Vagina (tissue), 2 donors: ENCODE measurements at regions not wholly inside any gene's neighbourhood (a gene's known extent, or its start where the extent isn't known, plus 50 kb on each side); places are given as distances from the start of the nearest gene placed in this dataset.
"Not testable (repeated sequence)": the region's sequence is repeated elsewhere in the genome, so short reads cannot be mapped to it uniquely, and the experiment has no call there.

Source experiments
- DNase-seq, 2 donors: peaks; one replicate each; pipeline ENCODE4 v3.0.0-alpha.2; 2017; ENCODE audit errors: extremely low spot score in 2 of 2
- H3K27ac ChIP-seq: fragments of 200-600 bp; sonication (generic); one replicate; pipeline ENCODE4 v1.5.1; 2019
- H3K27me3 ChIP-seq: fragments of 200-600 bp; sonication (generic); one replicate; pipeline ENCODE4 v1.5.1; 2019
- H3K36me3 ChIP-seq, 2 donors: fragments of 200-600 bp; sonication (generic); one replicate each; pipeline ENCODE4 v1.5.1; 2017 to 2019
- H3K4me1 ChIP-seq: fragments of 200-600 bp; sonication (generic); one replicate; pipeline ENCODE4 v1.5.1; 2019
- H3K4me3 ChIP-seq, 2 donors: fragments of 200-600 bp; sonication (generic); 1 replicate in 1 of 2; 2 replicates in 1 of 2; pipeline ENCODE4 v1.5.1; 2016 to 2019
- H3K9me3 ChIP-seq: fragments of 200-600 bp; sonication (generic); one replicate; pipeline ENCODE4 v1.5.1; 2019
- POLR2A ChIP-seq, 2 donors: fragments of 450-650 bp; IDR thresholded peaks; one replicate each; pipeline ENCODE4 v1.6.1; 2017; ENCODE audit warnings: antibody characterized with exemption in 2 of 2, mild to moderate bottlenecking in 2 of 2, moderate library complexity in 2 of 2
- POLR2AphosphoS5 ChIP-seq, 2 donors: sonication (generic); formaldehyde crosslinking; IDR thresholded peaks; one replicate each; pipeline ENCODE4 v1.9.0; 2017; ENCODE audit warnings: antibody characterized with exemption in 2 of 2, mild to moderate bottlenecking in 2 of 2, low read depth in 1 of 2; ENCODE audit not compliant: insufficient read depth in 1 of 2
- intact Hi-C: fragments of 100-400 bp; cut with DNase I; formaldehyde crosslinking; loops from one replicate; pipeline ENCODE4 v1.15.1; 2023
- TF ChIP-seq, protein P1 (sequence below), 3 experiments: fragments of 450-650 bp in 2 of 3; fragments of 200-600 bp in 1 of 3; sonication (generic) in 1 of 3; IDR thresholded peaks; one replicate each; pipeline ENCODE4 v1.5.1; 2017 to 2019; ENCODE audit warnings: antibody characterized with exemption in 3 of 3, mild to moderate bottlenecking in 2 of 3, moderate library complexity in 2 of 3

DNA sequence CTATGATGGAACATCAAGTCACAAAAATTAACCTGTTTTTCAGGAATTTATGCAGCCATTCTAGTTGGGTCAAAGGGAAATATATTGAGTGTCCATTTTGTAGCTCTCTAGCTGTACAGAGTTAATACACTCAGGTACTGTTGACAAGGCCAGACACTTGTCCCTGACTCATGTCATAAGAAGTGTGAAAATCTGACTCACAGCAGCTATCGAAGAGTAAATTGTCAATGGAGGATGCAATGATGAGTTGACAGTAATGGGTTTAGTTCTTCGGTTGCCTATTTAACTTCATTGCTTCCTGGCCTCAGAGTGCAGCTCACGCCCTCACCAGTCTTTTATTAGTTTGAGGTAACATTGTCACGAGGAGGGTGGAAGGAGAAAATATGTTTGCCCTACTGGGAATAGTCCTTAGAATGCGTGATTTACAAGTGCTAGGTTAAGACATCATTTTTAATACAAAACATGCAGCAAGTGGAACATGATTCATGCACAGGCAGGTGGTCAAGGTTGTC is 255.1 kb downstream of the XPNPEP1 start:
- Histone ChIP-seq H3K9me3 (no peaks in the 10 kb centered on the region), H3K4me1 (no peaks in the 10 kb centered on the region), H3K27me3 (no peaks in the 10 kb centered on the region), H3K36me3 (no peaks in the 10 kb centered on the region), H3K27ac (no peak overlapping the region), H3K4me3 (no peak overlapping the region)
- intact Hi-C loops: no loop called here
- TF ChIP-seq POLR2AphosphoS5 (IDR thresholded peaks at IDR 0.05; ENCODE audit: insufficient read depth in 1 of 2, low read depth in 1 of 2): no peak
- TF ChIP-seq POLR2A (IDR thresholded peaks at IDR 0.05): no peak
- TF ChIP-seq, protein P1, sequence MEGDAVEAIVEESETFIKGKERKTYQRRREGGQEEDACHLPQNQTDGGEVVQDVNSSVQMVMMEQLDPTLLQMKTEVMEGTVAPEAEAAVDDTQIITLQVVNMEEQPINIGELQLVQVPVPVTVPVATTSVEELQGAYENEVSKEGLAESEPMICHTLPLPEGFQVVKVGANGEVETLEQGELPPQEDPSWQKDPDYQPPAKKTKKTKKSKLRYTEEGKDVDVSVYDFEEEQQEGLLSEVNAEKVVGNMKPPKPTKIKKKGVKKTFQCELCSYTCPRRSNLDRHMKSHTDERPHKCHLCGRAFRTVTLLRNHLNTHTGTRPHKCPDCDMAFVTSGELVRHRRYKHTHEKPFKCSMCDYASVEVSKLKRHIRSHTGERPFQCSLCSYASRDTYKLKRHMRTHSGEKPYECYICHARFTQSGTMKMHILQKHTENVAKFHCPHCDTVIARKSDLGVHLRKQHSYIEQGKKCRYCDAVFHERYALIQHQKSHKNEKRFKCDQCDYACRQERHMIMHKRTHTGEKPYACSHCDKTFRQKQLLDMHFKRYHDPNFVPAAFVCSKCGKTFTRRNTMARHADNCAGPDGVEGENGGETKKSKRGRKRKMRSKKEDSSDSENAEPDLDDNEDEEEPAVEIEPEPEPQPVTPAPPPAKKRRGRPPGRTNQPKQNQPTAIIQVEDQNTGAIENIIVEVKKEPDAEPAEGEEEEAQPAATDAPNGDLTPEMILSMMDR (IDR thresholded peaks at IDR 0.05): no peak
- no peak for DNase-seq

DNA sequence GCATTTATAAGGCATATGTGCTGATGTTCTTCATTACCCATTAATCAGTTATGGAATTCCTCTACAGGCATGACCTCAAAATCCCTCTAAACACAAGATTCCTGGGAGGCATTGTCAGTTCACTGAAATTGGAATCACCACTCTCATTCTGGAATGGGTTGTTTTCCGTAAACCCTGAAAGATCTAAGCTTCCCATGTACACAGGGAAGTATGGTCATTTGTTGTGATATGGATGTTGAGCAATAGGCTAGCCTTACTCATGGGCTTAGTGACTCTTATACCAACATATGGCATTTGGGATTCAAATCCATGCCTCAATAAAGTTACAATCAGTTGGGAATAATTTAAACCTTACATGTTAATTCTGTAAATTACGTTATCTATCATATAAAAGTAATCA is 258.0 kb downstream of the XPNPEP1 start:
- Histone ChIP-seq H3K9me3 (no peaks in the 10 kb centered on the region), H3K4me3 (no peak overlapping the region), H3K36me3 (no peaks in the 10 kb centered on the region), H3K27me3 (no peaks in the 10 kb centered on the region), H3K4me1 (no peaks in the 10 kb centered on the region), H3K27ac (no peak overlapping the region)
- intact Hi-C loops: no loop called here
- DNase-seq: no peak
- TF ChIP-seq POLR2AphosphoS5 (IDR thresholded peaks at IDR 0.05; ENCODE audit: insufficient read depth in 1 of 2, low read depth in 1 of 2) (no peak), POLR2A (IDR thresholded peaks at IDR 0.05) (no peak)
- TF ChIP-seq, protein P1 (IDR thresholded peaks at IDR 0.05): no peak

DNA sequence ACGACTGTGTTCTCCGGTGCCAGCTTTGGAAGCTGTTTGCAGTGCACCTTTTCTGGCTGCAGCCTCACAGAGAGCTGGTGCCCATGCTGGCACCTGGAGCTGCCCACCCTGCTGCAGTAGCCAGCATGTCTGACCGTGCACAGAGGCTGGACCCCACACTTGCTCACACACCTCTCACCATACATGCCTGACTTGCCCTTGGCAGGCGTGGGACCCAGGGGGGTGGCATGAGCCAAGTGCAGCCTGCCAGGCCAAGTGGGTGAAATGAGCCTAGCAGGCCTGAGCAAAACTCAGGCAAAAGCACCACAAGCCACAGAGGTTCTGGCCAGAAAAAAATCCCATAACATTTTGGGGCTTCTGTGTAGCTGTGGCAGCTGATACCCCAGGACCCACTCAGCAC is 258.8 kb downstream of the XPNPEP1 start:
- no peak overlapping the region for H3K4me3 ChIP-seq
- H3K4me1 ChIP-seq: no peaks in the 10 kb centered on the region
- no peaks in the 10 kb centered on the region for H3K27me3 ChIP-seq
- no peaks in the 10 kb centered on the region for H3K9me3 ChIP-seq
- no peak for DNase-seq
- no peaks in the 10 kb centered on the region for H3K36me3 ChIP-seq
- no peak overlapping the region for H3K27ac ChIP-seq
- intact Hi-C loops: no loop called here
- TF ChIP-seq, protein P1 (IDR thresholded peaks at IDR 0.05): no peak
- TF ChIP-seq POLR2A (IDR thresholded peaks at IDR 0.05) (no peak), POLR2AphosphoS5 (IDR thresholded peaks at IDR 0.05; ENCODE audit: insufficient read depth in 1 of 2, low read depth in 1 of 2) (no peak)

DNA sequence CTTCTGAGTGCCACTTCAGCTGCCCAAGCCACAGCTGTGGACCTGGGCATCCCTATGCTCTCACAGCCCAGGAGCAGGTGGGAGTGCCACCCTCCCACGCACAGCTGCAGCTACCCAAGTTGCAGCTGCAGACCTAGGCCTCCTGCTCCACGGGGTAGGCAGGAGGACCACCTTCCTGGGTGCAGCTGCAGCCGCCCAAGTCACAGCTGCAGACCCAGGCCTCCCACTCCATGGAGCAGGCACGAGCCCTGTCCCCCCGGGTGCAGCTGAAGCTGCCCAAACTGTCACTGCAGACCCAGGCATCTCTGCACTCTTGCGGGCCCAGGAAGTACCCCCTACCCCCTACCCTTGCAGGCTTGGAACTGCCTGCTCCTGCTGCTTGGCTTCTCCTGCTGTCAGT is 260.2 kb downstream of the XPNPEP1 start:
- Histone ChIP-seq H3K4me3 (no peak overlapping the region), H3K36me3 (no peaks in the 10 kb centered on the region), H3K27me3 (no peaks in the 10 kb centered on the region), H3K27ac (no peak overlapping the region), H3K9me3 (no peaks in the 10 kb centered on the region), H3K4me1 (no peaks in the 10 kb centered on the region)
- TF ChIP-seq, protein P1 (IDR thresholded peaks at IDR 0.05): no peak
- TF ChIP-seq POLR2AphosphoS5 (IDR thresholded peaks at IDR 0.05; ENCODE audit: insufficient read depth in 1 of 2, low read depth in 1 of 2) (no peak), POLR2A (IDR thresholded peaks at IDR 0.05) (no peak)
- DNase-seq: no peak
- intact Hi-C loops: no loop called here

DNA sequence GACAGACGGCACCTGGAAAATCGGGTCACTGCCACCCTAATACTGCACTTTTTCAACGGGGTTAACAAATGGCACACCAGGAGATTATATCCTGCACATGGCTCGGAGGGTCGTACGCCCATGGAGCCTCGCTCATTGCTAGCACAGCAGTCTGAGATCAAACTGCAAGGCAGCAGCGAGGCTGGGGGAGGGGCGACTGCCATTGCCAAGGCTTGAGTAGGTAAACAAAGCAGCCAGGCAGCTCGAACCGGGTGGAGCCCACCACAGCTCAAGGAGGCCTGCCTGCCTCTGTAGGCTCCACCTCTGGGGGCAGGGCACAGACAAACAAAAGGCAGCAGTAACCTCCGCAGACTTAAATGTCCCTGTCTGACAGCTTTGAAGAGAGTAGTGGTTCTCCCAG is 270.7 kb downstream of the XPNPEP1 start:
- DNase-seq, H3K27ac ChIP-seq, H3K9me3 ChIP-seq, H3K4me3 ChIP-seq, H3K27me3 ChIP-seq, intact Hi-C loops, H3K4me1 ChIP-seq, H3K36me3 ChIP-seq: not testable (repeated sequence)

DNA sequence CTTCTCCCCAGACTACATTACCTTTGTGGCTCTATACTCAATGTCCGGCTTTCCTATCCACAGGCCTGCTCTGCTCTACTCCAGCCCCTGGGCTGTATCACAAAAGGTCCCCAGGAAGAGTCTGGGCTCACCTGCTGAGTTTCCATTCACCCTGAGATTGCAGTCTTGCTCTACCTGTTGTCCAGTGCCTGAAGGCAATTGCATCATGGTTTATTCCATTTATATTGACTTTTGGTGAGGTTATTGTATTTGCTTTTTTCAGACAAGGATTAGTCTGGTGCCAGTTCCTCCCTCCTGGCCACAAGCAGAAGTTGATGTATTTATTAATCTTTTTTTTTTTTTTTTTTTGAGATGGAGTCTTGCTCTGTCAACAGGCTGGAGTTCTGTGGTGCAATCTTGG is 273.1 kb downstream of the XPNPEP1 start:
- intact Hi-C loops: no loop called here
- Histone ChIP-seq H3K36me3 (no peaks in the 10 kb centered on the region), H3K27me3 (no peaks in the 10 kb centered on the region), H3K27ac (no peak overlapping the region), H3K4me3 (no peak overlapping the region), H3K9me3 (no peaks in the 10 kb centered on the region), H3K4me1 (no peaks in the 10 kb centered on the region)
- DNase-seq: no peak
- TF ChIP-seq POLR2A (IDR thresholded peaks at IDR 0.05) (no peak), POLR2AphosphoS5 (IDR thresholded peaks at IDR 0.05; ENCODE audit: insufficient read depth in 1 of 2, low read depth in 1 of 2) (no peak)
- TF ChIP-seq, protein P1 (IDR thresholded peaks at IDR 0.05): no peak
